H9 (cell line): ENCODE measurements at regions not wholly inside any gene's neighbourhood (a gene's known extent, or its start where the extent isn't known, plus 50 kb on each side); places are given as distances from the start of the nearest gene placed in this dataset.

Experiments
- DNase-seq: peaks from one replicate; pipeline ENCODE4 v3.0.0-alpha.2; 2017
- H2AFZ ChIP-seq: one replicate; pipeline ENCODE4 v1.6.1; 2013; ENCODE audit warnings: mild to moderate bottlenecking, low read length, control low read depth, moderate library complexity
- H2AK5ac ChIP-seq: 2 replicates; pipeline ENCODE4 v1.6.1; 2013; ENCODE audit warnings: low read length, control low read depth, mixed read lengths; ENCODE audit not compliant: insufficient read length
- H2BK120ac ChIP-seq: one replicate; pipeline ENCODE4 v1.6.1; 2013; ENCODE audit warnings: low read depth, mild to moderate bottlenecking, low read length, control low read depth, inconsistent platforms; ENCODE audit not compliant: poor library complexity, severe bottlenecking
- H2BK12ac ChIP-seq: 2 replicates; pipeline ENCODE4 v1.6.1; 2013; ENCODE audit warnings: low read length, control low read depth, mixed read lengths, low read depth; ENCODE audit not compliant: insufficient read length
- H2BK15ac ChIP-seq: 2 replicates; pipeline ENCODE4 v1.6.1; 2013; ENCODE audit warnings: low read depth, low read length, control low read depth
- H2BK20ac ChIP-seq: one replicate; pipeline ENCODE4 v1.6.1; 2013; ENCODE audit warnings: low read depth, mild to moderate bottlenecking, low read length, control low read depth, inconsistent platforms; ENCODE audit not compliant: poor library complexity, severe bottlenecking
- H2BK5ac ChIP-seq: 2 replicates; pipeline ENCODE4 v1.6.1; 2013; ENCODE audit warnings: low read length, control low read depth, mixed read lengths; ENCODE audit not compliant: insufficient read length
- H3K14ac ChIP-seq: 2 replicates; pipeline ENCODE4 v1.6.1; 2013; ENCODE audit warnings: low read length, control low read depth; ENCODE audit not compliant: insufficient read depth
- H3K18ac ChIP-seq: 2 replicates; pipeline ENCODE4 v1.6.1; 2013; ENCODE audit warnings: low read depth, mild to moderate bottlenecking, mixed read lengths, low read length, control low read depth; ENCODE audit not compliant: insufficient read length
- H3K23ac ChIP-seq: 2 replicates; pipeline ENCODE4 v1.6.1; 2013; ENCODE audit warnings: low read length, control low read depth, mixed read lengths, low read depth; ENCODE audit not compliant: insufficient read length
- H3K23me2 ChIP-seq: 2 replicates; pipeline ENCODE4 v1.6.1; 2013; ENCODE audit warnings: low read depth, mild to moderate bottlenecking, mixed read lengths, low read length, control low read depth; ENCODE audit not compliant: insufficient read length, poor library complexity, severe bottlenecking
- H3K27ac ChIP-seq: 2 replicates; pipeline ENCODE4 v1.5.1; 2013; ENCODE audit warnings: low read length, control low read depth, mixed read lengths, low read depth; ENCODE audit not compliant: insufficient read length
- H3K27me3 ChIP-seq: 2 replicates; pipeline ENCODE4 v1.6.1; 2013; ENCODE audit warnings: low read length, control low read depth, inconsistent platforms; ENCODE audit not compliant: insufficient read depth
- H3K4ac ChIP-seq: 2 replicates; pipeline ENCODE4 v1.6.1; 2013; ENCODE audit warnings: low read depth, mild to moderate bottlenecking, control low read depth, inconsistent platforms, low read length, moderate library complexity
- H3K4me1 ChIP-seq: 2 replicates; pipeline ENCODE4 v1.6.1; 2013; ENCODE audit warnings: low read length, control low read depth, inconsistent platforms; ENCODE audit not compliant: insufficient read depth
- H3K4me2 ChIP-seq: 2 replicates; pipeline ENCODE4 v1.6.1; 2013; ENCODE audit warnings: low read length, control low read depth, mixed read lengths; ENCODE audit not compliant: insufficient read length, insufficient read depth
- H3K56ac ChIP-seq: 2 replicates; pipeline ENCODE4 v1.6.1; 2013; ENCODE audit warnings: low read depth, mild to moderate bottlenecking, mixed read lengths, low read length, control low read depth; ENCODE audit not compliant: insufficient read length
- H3K79me1 ChIP-seq: 2 replicates; pipeline ENCODE4 v1.6.1; 2013; ENCODE audit warnings: low read depth, mild to moderate bottlenecking, moderate library complexity, low read length, control low read depth, inconsistent platforms; ENCODE audit not compliant: insufficient read depth, poor library complexity, severe bottlenecking
- H3K79me2 ChIP-seq: 2 replicates; pipeline ENCODE4 v1.6.1; 2013; ENCODE audit warnings: low read length, control low read depth, inconsistent platforms; ENCODE audit not compliant: insufficient read depth
- H3K9ac ChIP-seq: 2 replicates; pipeline ENCODE4 v1.6.1; 2013; ENCODE audit warnings: low read length, control low read depth, mixed read lengths; ENCODE audit not compliant: insufficient read length; ENCODE audit errors: extremely low read depth
- H3K9me3 ChIP-seq: one replicate; pipeline ENCODE4 v1.6.1; 2013; ENCODE audit warnings: low read depth, low read length, inconsistent platforms; ENCODE audit not compliant: control insufficient read depth
- H3T11ph ChIP-seq: one replicate; pipeline ENCODE4 v1.6.1; 2013; ENCODE audit warnings: mild to moderate bottlenecking, low read length, control low read depth, inconsistent platforms
- H4K20me1 ChIP-seq: one replicate; pipeline ENCODE4 v1.6.1; 2013; ENCODE audit not compliant: control insufficient read depth, insufficient read length, insufficient read depth
- H4K5ac ChIP-seq: 2 replicates; pipeline ENCODE4 v1.6.1; 2013; ENCODE audit warnings: low read depth, mild to moderate bottlenecking, mixed read lengths, low read length, control low read depth; ENCODE audit not compliant: insufficient read length
- H4K8ac ChIP-seq: replicated peaks from 2 replicates; pipeline ENCODE4 v1.6.1; 2013; ENCODE audit warnings: low read length, control low read depth, mixed read lengths, low read depth; ENCODE audit not compliant: insufficient read length
- H4K91ac ChIP-seq: 2 replicates; pipeline ENCODE4 v1.6.1; 2013; ENCODE audit warnings: low read depth, mild to moderate bottlenecking, moderate library complexity, mixed read lengths, low read length, control low read depth; ENCODE audit not compliant: insufficient read length
- H3K27ac Mint-ChIP-seq, 3 experiments: 2 replicates in 2 of 3; 3 replicates in 1 of 3; pipeline ENCODE4 v1.8.0; 2020 to 2021; ENCODE audit warnings: mixed read lengths in 3 of 3, mild to moderate bottlenecking in 1 of 3, moderate library complexity in 1 of 3
- H3K27me3 Mint-ChIP-seq: 2 replicates; pipeline ENCODE4 v1.8.0; 2021; ENCODE audit warnings: low read depth, mild to moderate bottlenecking, moderate library complexity, mixed read lengths
- H3K36me3 Mint-ChIP-seq, 3 experiments: 2 replicates in 2 of 3; 3 replicates in 1 of 3; pipeline ENCODE4 v1.8.0; 2020 to 2021; ENCODE audit warnings: low read depth in 3 of 3, mixed read lengths in 3 of 3; ENCODE audit not compliant: insufficient read depth in 1 of 3
- H3K4me1 Mint-ChIP-seq, 2 experiments: 2 replicates each; pipeline ENCODE4 v1.8.0; 2020; ENCODE audit warnings: mixed read lengths in 2 of 2
- H3K4me3 Mint-ChIP-seq, 2 experiments: 2 replicates in 1 of 2; 3 replicates in 1 of 2; pipeline ENCODE4 v1.8.0; 2020 to 2021; ENCODE audit warnings: mild to moderate bottlenecking in 2 of 2, mixed read lengths in 2 of 2, moderate library complexity in 1 of 2
- H3K9me3 Mint-ChIP-seq, 2 experiments: 2 replicates in 1 of 2; 3 replicates in 1 of 2; pipeline ENCODE4 v1.8.0; 2020; ENCODE audit warnings: mild to moderate bottlenecking in 2 of 2, mixed read lengths in 2 of 2, moderate library complexity in 1 of 2
- WGBS: extraction: QIAGEN DNeasy Blood & Tissue Kit; methylation state at CpG from one replicate; pipeline ENCODE4 v1.1.7; 2013; ENCODE audit warnings: missing lambda C conversion rate, low lambda C conversion rate, mixed read lengths; ENCODE audit not compliant: insufficient read length; ENCODE audit errors: extremely low coverage; 5-methylcytosine and 5-hydroxymethylcytosine counted together
- TF ChIP-seq, protein P1 (sequence below): fragments of 200-600 bp; sonication (generic); conservative IDR thresholded peaks from 3 replicates; pipeline ENCODE4 v1.8.0; 2021; ENCODE audit warnings: antibody characterized with exemption, mild to moderate bottlenecking

DNA sequence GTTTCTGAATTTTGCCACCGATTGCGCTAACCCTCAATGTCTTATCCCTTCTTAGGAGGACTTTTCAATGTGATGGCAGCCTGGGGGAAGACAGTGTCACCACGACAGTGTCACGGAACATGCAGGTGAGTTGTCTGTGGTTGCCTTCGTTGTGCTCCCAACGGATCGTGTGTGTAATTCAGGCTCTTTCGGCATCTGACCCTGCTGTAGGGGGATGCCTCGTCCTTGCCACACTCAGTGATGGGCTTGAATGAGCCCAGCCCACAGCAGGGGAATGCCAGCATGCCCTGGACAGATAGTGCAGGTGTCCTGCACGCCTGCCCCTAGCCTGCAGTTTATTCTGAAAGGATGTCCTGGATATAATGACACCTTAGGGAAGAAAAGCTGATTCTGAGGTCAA lies 123.8 kb upstream of the RTL1 start:
- H3K14ac ChIP-seq, result no peak overlapping the region
- TF ChIP-seq, protein P1, sequence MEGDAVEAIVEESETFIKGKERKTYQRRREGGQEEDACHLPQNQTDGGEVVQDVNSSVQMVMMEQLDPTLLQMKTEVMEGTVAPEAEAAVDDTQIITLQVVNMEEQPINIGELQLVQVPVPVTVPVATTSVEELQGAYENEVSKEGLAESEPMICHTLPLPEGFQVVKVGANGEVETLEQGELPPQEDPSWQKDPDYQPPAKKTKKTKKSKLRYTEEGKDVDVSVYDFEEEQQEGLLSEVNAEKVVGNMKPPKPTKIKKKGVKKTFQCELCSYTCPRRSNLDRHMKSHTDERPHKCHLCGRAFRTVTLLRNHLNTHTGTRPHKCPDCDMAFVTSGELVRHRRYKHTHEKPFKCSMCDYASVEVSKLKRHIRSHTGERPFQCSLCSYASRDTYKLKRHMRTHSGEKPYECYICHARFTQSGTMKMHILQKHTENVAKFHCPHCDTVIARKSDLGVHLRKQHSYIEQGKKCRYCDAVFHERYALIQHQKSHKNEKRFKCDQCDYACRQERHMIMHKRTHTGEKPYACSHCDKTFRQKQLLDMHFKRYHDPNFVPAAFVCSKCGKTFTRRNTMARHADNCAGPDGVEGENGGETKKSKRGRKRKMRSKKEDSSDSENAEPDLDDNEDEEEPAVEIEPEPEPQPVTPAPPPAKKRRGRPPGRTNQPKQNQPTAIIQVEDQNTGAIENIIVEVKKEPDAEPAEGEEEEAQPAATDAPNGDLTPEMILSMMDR, result no peak
- Mint-ChIP-seq H3K27ac (no peak overlapping the region), H3K4me3 (no peak overlapping the region), H3K36me3 (peaks cover 0 to 5% (median 2%) of the 10 kb centered on the region in 3 experiments; a peak in 5 of 7 replicates), H3K9me3 (peaks cover 13 to 15% of the 10 kb centered on the region in 2 experiments; a peak in 4 of 5 replicates), H3K4me1 (no peaks in the 10 kb centered on the region), H3K27me3 (peaks cover 20% of the 10 kb centered on the region)
- no peaks in the 10 kb centered on the region for H4K20me1 ChIP-seq
- H2BK20ac ChIP-seq, result no peak overlapping the region
- H2BK5ac ChIP-seq, result no peak overlapping the region
- H3K27ac ChIP-seq, result no peak overlapping the region
- H3K23ac ChIP-seq, result no peak overlapping the region
- H3K79me2 ChIP-seq, result no peaks in the 10 kb centered on the region
- no peak overlapping the region for H3K56ac ChIP-seq
- H4K8ac ChIP-seq, result no peak overlapping the region
- no peak overlapping the region for H4K91ac ChIP-seq
- no peak overlapping the region for H3K4me2 ChIP-seq
- H3K9me3 ChIP-seq, result no peaks in the 10 kb centered on the region
- no peak overlapping the region for H3K18ac ChIP-seq
- H2BK15ac ChIP-seq, result no peak overlapping the region
- no peak overlapping the region for H4K5ac ChIP-seq
- H3K23me2 ChIP-seq, result no peaks in the 10 kb centered on the region
- H2AK5ac ChIP-seq, result no peak overlapping the region
- no peak overlapping the region for H3T11ph ChIP-seq
- H3K9ac ChIP-seq, result no peak overlapping the region
- no peaks in the 10 kb centered on the region for H3K4me1 ChIP-seq
- WGBS, result no CpG with 5 or more reads among the region's 10 CpGs
- DNase-seq, result no peak
- no peaks in the 10 kb centered on the region for H3K27me3 ChIP-seq
- H2AFZ ChIP-seq, result no peak overlapping the region
- no peaks in the 10 kb centered on the region for H3K79me1 ChIP-seq
- H3K4ac ChIP-seq, result no peak overlapping the region
- no peak overlapping the region for H2BK120ac ChIP-seq
- H2BK12ac ChIP-seq, result no peak overlapping the region
